Testis (tissue), 2 donors: ENCODE measurements at regions not wholly inside any gene's neighbourhood (a gene's known extent, or its start where the extent isn't known, plus 50 kb on each side); places are given as distances from the start of the nearest gene placed in this dataset.

Experiments
- DNase-seq: peaks from one replicate; pipeline ENCODE4 v3.0.0-alpha.2; 2019
- H3K27ac ChIP-seq, 2 donors: fragments of 200-600 bp; sonication (generic); one replicate each; pipeline ENCODE4 v1.5.1; 2019
- H3K27me3 ChIP-seq: fragments of 200-600 bp; sonication (generic); one replicate; pipeline ENCODE4 v1.5.1; 2019
- H3K36me3 ChIP-seq: fragments of 200-600 bp; sonication (generic); one replicate; pipeline ENCODE4 v1.5.1; 2017; ENCODE audit warnings: low read depth; ENCODE audit errors: missing control alignments
- H3K4me1 ChIP-seq: fragments of 200-600 bp; sonication (generic); one replicate; pipeline ENCODE4 v1.5.1; 2019
- H3K4me3 ChIP-seq, 2 donors: fragments of 200-600 bp; sonication (generic); one replicate each; pipeline ENCODE4 v1.5.1; 2017 to 2019
- H3K9me3 ChIP-seq: fragments of 200-600 bp; sonication (generic); one replicate; pipeline ENCODE4 v1.5.1; 2017
- CTCF ChIP-seq, 3 experiments: fragments of 450-650 bp in 2 of 3; fragments of 200-600 bp in 1 of 3; sonication (generic) in 1 of 3; IDR thresholded peaks; one replicate each; pipeline ENCODE4 v1.5.1; 2016 to 2019; ENCODE audit warnings: antibody characterized with exemption in 3 of 3, mild to moderate bottlenecking in 2 of 3, moderate library complexity in 1 of 3
- POLR2A ChIP-seq: fragments of 450-650 bp; IDR thresholded peaks from one replicate; pipeline ENCODE4 v1.6.1; 2017; ENCODE audit warnings: antibody characterized with exemption, mild to moderate bottlenecking, moderate library complexity
- WGBS, 2 donors: methylation state at CpG; one replicate each; pipeline ENCODE4 v1.1.5; 2018; 5-methylcytosine and 5-hydroxymethylcytosine counted together
- intact Hi-C: fragments of 100-400 bp; cut with DNase I; formaldehyde crosslinking; loops from one replicate; pipeline ENCODE4 v1.15.1; 2023; ENCODE audit warnings: low total_unique reads

- intact Hi-C loops: no loop called here
- TF ChIP-seq CTCF (IDR thresholded peaks at IDR 0.05): no peak
- TF ChIP-seq POLR2A: no peak
- no peaks in the 10 kb centered on the region for H3K9me3 ChIP-seq
- DNase-seq: no peak
- no peaks in the 10 kb centered on the region for H3K27me3 ChIP-seq
- H3K27ac ChIP-seq: no peak overlapping the region
- H3K36me3 ChIP-seq: no peaks in the 10 kb centered on the region
- peaks cover 5% of the 10 kb centered on the region for H3K4me1 ChIP-seq
- 71 to 76% methylated on average over 5 of the region's 5 CpGs for WGBS, 2 donors
- H3K4me3 ChIP-seq: no peak overlapping the region
These were observed 81.5 kb upstream of the ACSL3 start for GRCh38 chr2:222779145-222779832.

DNA sequence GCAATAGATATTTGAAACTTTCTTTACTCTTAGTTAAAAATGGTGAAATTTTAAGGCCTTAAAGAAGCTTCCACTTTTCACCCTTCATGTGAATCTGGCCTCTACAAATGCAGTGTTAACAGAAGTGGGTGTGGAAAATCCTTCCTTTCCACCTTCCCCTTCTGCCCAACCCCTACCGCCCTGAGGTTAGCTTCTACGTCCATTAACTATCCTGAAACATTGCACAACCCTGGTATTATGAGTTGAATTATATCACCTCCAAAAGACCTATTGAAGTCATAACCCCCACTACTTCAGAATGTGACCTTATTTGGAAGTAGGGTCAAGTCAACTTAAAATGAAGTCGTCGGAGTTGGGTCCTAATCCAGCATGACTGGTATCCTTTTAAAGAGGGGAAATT lies 80.8 kb upstream of the ACSL3 start:
- no peak for DNase-seq

GRCh38 chr2:222782201-222782730 lies 78.6 kb upstream of the ACSL3 start:
- no peak overlapping the region for H3K27ac ChIP-seq
- TF ChIP-seq POLR2A: no peak
- TF ChIP-seq CTCF (IDR thresholded peaks at IDR 0.05): no peak
- 77 to 78% methylated on average over 6 of the region's 6 CpGs for WGBS, 2 donors

More for the DNA sequence above, 80.8 kb upstream of the ACSL3 start:
- TF ChIP-seq POLR2A (no peak), CTCF (IDR thresholded peaks at IDR 0.05) (no peak)
- Histone ChIP-seq H3K27me3 (no peaks in the 10 kb centered on the region), H3K4me1 (peaks cover 5% of the 10 kb centered on the region), H3K36me3 (no peaks in the 10 kb centered on the region), H3K4me3 (no peak overlapping the region), H3K9me3 (no peaks in the 10 kb centered on the region), H3K27ac (no peak overlapping the region)
- intact Hi-C loops: no loop called here
- WGBS, 2 donors: 84 to 91% methylated on average over 4 of the region's 4 CpGs

GRCh38 chr2:222783592-222783991 lies 77.2 kb upstream of the ACSL3 start:
- intact Hi-C loops: no loop called here
- 94 to 100% methylated on average over 1 of the region's 1 CpG for WGBS, 2 donors
- no peaks in the 10 kb centered on the region for H3K4me1 ChIP-seq

More at GRCh38 chr2:222782201-222782730, 78.6 kb upstream of the ACSL3 start:
- no peak for DNase-seq
- Histone ChIP-seq H3K4me1 (peaks cover 3% of the 10 kb centered on the region), H3K27me3 (no peaks in the 10 kb centered on the region), H3K9me3 (no peaks in the 10 kb centered on the region), H3K36me3 (no peaks in the 10 kb centered on the region), H3K4me3 (no peak overlapping the region)
- intact Hi-C loops: no loop called here

DNA sequence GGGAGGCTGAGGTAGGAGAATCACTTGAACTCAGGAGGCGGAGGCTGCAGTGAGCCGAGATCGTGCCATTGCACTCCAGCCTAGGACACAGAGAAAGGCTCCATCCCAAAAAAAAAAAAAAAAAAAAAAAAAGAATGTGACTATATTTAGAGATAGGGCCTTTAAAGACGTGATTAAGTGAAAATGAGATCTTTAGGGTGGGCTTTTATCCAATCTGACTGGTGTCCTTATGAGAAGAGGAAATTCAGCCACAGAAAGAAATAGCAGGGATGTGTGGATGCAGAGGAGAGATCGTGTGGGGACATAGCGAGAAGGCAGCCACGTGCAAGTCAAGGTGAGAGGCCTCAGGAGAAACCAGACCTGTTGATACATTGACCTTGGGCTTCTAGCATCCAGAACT lies 69.9 kb upstream of the ACSL3 start:
- intact Hi-C loops: no loop called here
- H3K27ac ChIP-seq: no peak overlapping the region
- no peak overlapping the region for H3K4me3 ChIP-seq

More at GRCh38 chr2:222783592-222783991, 77.2 kb upstream of the ACSL3 start:
- Histone ChIP-seq H3K36me3 (no peaks in the 10 kb centered on the region), H3K4me3 (no peak overlapping the region), H3K27ac (no peak overlapping the region), H3K9me3 (no peaks in the 10 kb centered on the region), H3K27me3 (no peaks in the 10 kb centered on the region)
- no peak for DNase-seq
- TF ChIP-seq POLR2A: no peak

More for the DNA sequence above, 69.9 kb upstream of the ACSL3 start:
- Histone ChIP-seq H3K9me3 (no peaks in the 10 kb centered on the region), H3K36me3 (no peaks in the 10 kb centered on the region), H3K27me3 (no peaks in the 10 kb centered on the region), H3K4me1 (no peaks in the 10 kb centered on the region)
- TF ChIP-seq POLR2A (no peak), CTCF (IDR thresholded peaks at IDR 0.05) (no peak)
- WGBS, 2 donors: 89 to 91% methylated on average over 7 of the region's 7 CpGs
- no peak for DNase-seq
